ENCODE measurements at regions not wholly inside any gene's neighbourhood (a gene's known extent, or its start where the extent isn't known, plus 50 kb on each side); places are given as distances from the start of the nearest gene placed in this dataset.

- DNase-seq, result no peak
Observed at GRCh38 chr6:93827728-93828127, 408.4 kb upstream of the EPHA7 start.

GRCh38 chr6:93825950-93826349 lies 406.6 kb upstream of the EPHA7 start:
- DNase-seq, result no peak

GRCh38 chr6:93823489-93823888 lies 404.1 kb upstream of the EPHA7 start:
- DNase-seq, result no peak

- no peak for DNase-seq
Observed at GRCh38 chr6:93822434-93823265, 403.3 kb upstream of the EPHA7 start.

- DNase-seq, result no peak
Observed at GRCh38 chr6:93821953-93822352, 402.6 kb upstream of the EPHA7 start.

- DNase-seq, result no peak
Observed at GRCh38 chr6:93820465-93821082, 401.2 kb upstream of the EPHA7 start.

- no peak for DNase-seq
Observed at GRCh38 chr6:93819189-93819588, 399.8 kb upstream of the EPHA7 start.

GRCh38 chr6:93817937-93818336 lies 398.6 kb upstream of the EPHA7 start:
- DNase-seq, result no peak

- no peak for DNase-seq
Observed at GRCh38 chr6:93806409-93807270, 387.3 kb upstream of the EPHA7 start.

- DNase-seq, result no peak
Observed at GRCh38 chr6:93801101-93801847, 381.9 kb upstream of the EPHA7 start.

GRCh38 chr6:93799226-93799625 lies 379.9 kb upstream of the EPHA7 start:
- no peak for DNase-seq

GRCh38 chr6:93794166-93794565 lies 374.8 kb upstream of the EPHA7 start:
- no peak for DNase-seq

GRCh38 chr6:93792746-93793145 lies 373.4 kb upstream of the EPHA7 start:
- DNase-seq, result no peak

- no peak for DNase-seq
Observed at GRCh38 chr6:93790981-93791380, 371.6 kb upstream of the EPHA7 start.

GRCh38 chr6:93789532-93789931 lies 370.2 kb upstream of the EPHA7 start:
- DNase-seq, result no peak

GRCh38 chr6:93787841-93788240 lies 368.5 kb upstream of the EPHA7 start:
- DNase-seq, result no peak

GRCh38 chr6:93786474-93787330 lies 367.3 kb upstream of the EPHA7 start:
- no peak for DNase-seq

- DNase-seq, result no peak
Observed at GRCh38 chr6:93785694-93786030, 366.3 kb upstream of the EPHA7 start.

- DNase-seq, result peak; percentile 73
Observed at GRCh38 chr6:93784794-93785693, 365.7 kb upstream of the EPHA7 start.

All from skin of body (tissue), 1 donor.